ENCODE measurements at regions not wholly inside any gene's neighbourhood (a gene's known extent, or its start where the extent isn't known, plus 50 kb on each side); places are given as distances from the start of the nearest gene placed in this dataset.

- CTCF ChIA-PET (ENCODE audit: low intra/inter-chr PET ratio, low total read pairs): no interaction called here
- POLR2A ChIA-PET: no interaction called here
Measured at GRCh38 chr5:158609333-158610050, 490.2 kb downstream of the EBF1 start.

GRCh38 chr5:158607088-158607487, 492.6 kb downstream of the EBF1 start:
- intact Hi-C loops (cut with micrococcal nuclease; ENCODE audit: unreplicated experiment): no loop called here
- 26% methylated on average over 2 of the region's 2 CpGs for WGBS (ENCODE audit: low lambda C conversion rate)
- H3K27me3 ChIP-seq (ENCODE audit: control insufficient read depth in 1 of 2, insufficient read depth in 2 of 2, low read length in 2 of 2): no peaks in the 10 kb centered on the region
- H3K4me3 ChIP-seq (replicated peaks in 1 of 3; ENCODE audit: insufficient read depth in 1 of 3, low read depth in 2 of 3, low read length in 3 of 3): no peak overlapping the region
- H3K36me3 ChIP-seq (replicated peaks in 1 of 2; ENCODE audit: control insufficient read depth in 1 of 2, insufficient read depth in 2 of 2, low read length in 2 of 2): no peaks in the 10 kb centered on the region
- H2AFZ ChIP-seq (ENCODE audit: low read length): no peak overlapping the region
- no peaks in the 10 kb centered on the region for H3K4me1 ChIP-seq (ENCODE audit: insufficient read depth, low read length)
- H3K79me2 ChIP-seq (ENCODE audit: insufficient read depth, low read length): no peaks in the 10 kb centered on the region
- DNase-seq (ENCODE audit: low spot score) (no peak), ATAC-seq (no peak), FAIRE-seq (no peak)
- no TSS peak for BruUV-seq (replicated peaks)
- no peak overlapping the region for H3K27ac ChIP-seq (ENCODE audit: extremely low read length, insufficient read depth, low read length)
- ChIA-PET CTCF (ENCODE audit: low intra/inter-chr PET ratio, low total read pairs) (no interaction called here), POLR2A (no interaction called here)
- in situ Hi-C loops (cut with HindIII; ENCODE audit: extremely low pct_ligation_motif_present, low pct_unique_long_range_greater_than_20kb): no loop called here
- no peaks in the 10 kb centered on the region; the same call in 1 of the 2 replicates for H3K9me3 ChIP-seq (ENCODE audit: low read length)
- H4K20me1 ChIP-seq (ENCODE audit: insufficient read depth, low read length): no peaks in the 10 kb centered on the region
- no peak overlapping the region for H3K4me2 ChIP-seq (ENCODE audit: low read depth, low read length)
- H3K9ac ChIP-seq (ENCODE audit: insufficient read depth, low read depth, low read length): no peak overlapping the region
- TF ChIP-seq ZNF660 (CRISPR knock-in tag; IDR thresholded peaks at IDR 0.05; ENCODE audit: borderline replicate concordance, low read depth) (no peak), ZNF180 (CRISPR knock-in tag; IDR thresholded peaks at IDR 0.05; ENCODE audit: borderline replicate concordance, low read depth) (no peak), PAX8 (CRISPR knock-in tag; IDR thresholded peaks at IDR 0.05; ENCODE audit: borderline replicate concordance) (no peak), KDM5B (CRISPR knock-in tag; IDR thresholded peaks at IDR 0.05; ENCODE audit: borderline replicate concordance) (no peak), ZNF597 (CRISPR knock-in tag; IDR thresholded peaks at IDR 0.05) (no peak), MIER3 (CRISPR knock-in tag; IDR thresholded peaks at IDR 0.05; ENCODE audit: borderline replicate concordance) (no peak), ZBTB49 (CRISPR knock-in tag; IDR thresholded peaks at IDR 0.05; ENCODE audit: borderline replicate concordance) (no peak), ZNF468 (CRISPR knock-in tag; IDR thresholded peaks at IDR 0.05) (no peak)

More at GRCh38 chr5:158609333-158610050, 490.2 kb downstream of the EBF1 start:
- BruUV-seq (replicated peaks): no TSS peak
- no peak for FAIRE-seq
- no peak overlapping the region for H3K9ac ChIP-seq (ENCODE audit: insufficient read depth, low read depth, low read length)
- intact Hi-C loops (cut with micrococcal nuclease; ENCODE audit: unreplicated experiment): no loop called here
- in situ Hi-C loops (cut with HindIII; ENCODE audit: extremely low pct_ligation_motif_present, low pct_unique_long_range_greater_than_20kb): no loop called here
- no peaks in the 10 kb centered on the region for H3K79me2 ChIP-seq (ENCODE audit: insufficient read depth, low read length)
- no peaks in the 10 kb centered on the region for H3K4me1 ChIP-seq (ENCODE audit: insufficient read depth, low read length)
- TF ChIP-seq MAFF (IDR thresholded peaks at IDR 0.05; ENCODE audit: low read depth, low read length) (no peak), ZNF703 (CRISPR knock-in tag; IDR thresholded peaks at IDR 0.05; ENCODE audit: borderline replicate concordance) (no peak), ZNF619 (CRISPR knock-in tag; IDR thresholded peaks at IDR 0.05) (no peak), ATF2 (CRISPR knock-in tag; IDR thresholded peaks at IDR 0.05) (no peak), ZNF367 (CRISPR knock-in tag; IDR thresholded peaks at IDR 0.05; ENCODE audit: borderline replicate concordance) (no peak), HHEX (CRISPR knock-in tag; IDR thresholded peaks at IDR 0.05) (no peak), SIX4 (CRISPR knock-in tag; IDR thresholded peaks at IDR 0.05) (no peak), ZNF790 (CRISPR knock-in tag; IDR thresholded peaks at IDR 0.05; ENCODE audit: borderline replicate concordance) (no peak), ZNF136 (CRISPR knock-in tag; IDR thresholded peaks at IDR 0.05; ENCODE audit: low read depth) (no peak)
- H3K27me3 ChIP-seq (ENCODE audit: control insufficient read depth in 1 of 2, insufficient read depth in 2 of 2, low read length in 2 of 2): no peaks in the 10 kb centered on the region
- H3K9me3 ChIP-seq (ENCODE audit: low read length): no peaks in the 10 kb centered on the region; the same call in 1 of the 2 replicates
- H3K4me3 ChIP-seq (replicated peaks in 1 of 3; ENCODE audit: insufficient read depth in 1 of 3, low read depth in 2 of 3, low read length in 3 of 3): no peak overlapping the region
- H3K36me3 ChIP-seq (replicated peaks in 1 of 2; ENCODE audit: control insufficient read depth in 1 of 2, insufficient read depth in 2 of 2, low read length in 2 of 2): no peaks in the 10 kb centered on the region
- no peak overlapping the region for H2AFZ ChIP-seq (ENCODE audit: low read length)
- ATAC-seq: no peak
- WGBS (ENCODE audit: low lambda C conversion rate): 39% methylated on average over 9 of the region's 9 CpGs
- H4K20me1 ChIP-seq (ENCODE audit: insufficient read depth, low read length): no peaks in the 10 kb centered on the region
- no peak overlapping the region for H3K4me2 ChIP-seq (ENCODE audit: low read depth, low read length)
- H3K27ac ChIP-seq (ENCODE audit: extremely low read length, insufficient read depth, low read length): no peak overlapping the region
- no peak for DNase-seq (ENCODE audit: low spot score)
